Activated T-cell treated with anti-CD3 and anti-CD28 coated beads for 48 hours (primary cell): ENCODE measurements at regions not wholly inside any gene's neighbourhood (a gene's known extent, or its start where the extent isn't known, plus 50 kb on each side); places are given as distances from the start of the nearest gene placed in this dataset.
A peak's percentile ranks its signal among the peaks of the same experiment; 100 is the strongest.

Source experiments
- DNase-seq: peaks from one replicate; pipeline ENCODE4 v3.0.0-alpha.2; 2020; ENCODE audit warnings: low read depth

DNA sequence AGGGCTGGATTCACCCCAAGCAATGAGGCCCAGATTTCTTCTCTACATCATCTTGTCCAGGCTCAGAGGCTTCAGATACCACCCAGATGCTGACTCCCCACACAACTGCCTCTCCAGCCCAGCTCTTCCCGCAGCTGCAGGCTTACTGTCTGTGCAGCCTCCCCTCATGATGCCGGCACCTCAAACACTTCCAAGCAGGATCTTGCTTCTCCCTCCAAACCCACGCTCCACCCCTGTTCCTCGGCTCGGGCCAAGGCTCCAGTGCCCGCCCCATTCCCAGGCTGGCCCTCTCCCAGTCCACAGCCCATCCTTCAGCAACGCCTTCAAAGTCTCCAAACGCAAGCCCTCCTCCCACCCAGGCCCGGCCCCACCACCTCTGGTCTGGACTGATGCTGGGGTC lies 159.2 kb upstream of the LINGO1 start:
- no peak for DNase-seq

- no peak for DNase-seq
These were observed 157.8 kb upstream of the LINGO1 start for GRCh38 chr15:77790481-77790880.

- no peak for DNase-seq
These were observed 154.2 kb upstream of the LINGO1 start for GRCh38 chr15:77786956-77787355.

DNA sequence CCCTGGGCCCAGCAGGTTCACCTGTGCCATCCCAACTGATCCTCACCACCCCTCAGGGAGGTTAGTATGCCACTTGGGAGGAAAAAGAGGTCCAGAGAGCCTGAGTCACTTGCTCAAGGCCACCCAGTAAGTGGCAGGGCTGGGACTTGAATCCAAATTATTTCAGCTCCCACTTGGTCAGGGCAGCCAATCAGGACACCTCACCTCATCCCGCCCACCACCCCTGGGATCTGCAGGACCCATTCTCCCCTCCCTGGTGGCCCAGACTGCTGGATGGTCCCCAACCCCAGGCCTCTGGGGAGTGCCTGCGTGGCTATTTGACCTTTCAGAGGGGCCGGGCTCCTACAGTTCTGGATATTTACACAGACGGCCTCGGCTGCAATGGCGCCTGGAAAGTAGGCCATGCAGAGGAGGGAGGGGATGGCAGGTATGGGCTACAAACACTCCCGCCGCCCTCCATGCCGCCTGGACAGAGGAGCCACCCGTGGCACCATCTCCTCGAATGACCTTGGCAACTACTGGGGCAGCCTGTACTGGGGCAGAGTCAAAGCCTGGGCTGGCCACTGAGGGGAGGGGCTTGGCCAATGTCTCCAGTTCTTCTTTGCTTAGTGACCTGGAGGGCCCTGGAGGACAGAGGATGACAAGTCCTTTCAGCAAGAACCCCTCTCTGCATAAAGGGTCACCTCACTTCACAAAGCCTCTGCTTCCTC lies 153.6 kb upstream of the LINGO1 start:
- no peak for DNase-seq

- DNase-seq = peak; percentile 18
These were observed 151.9 kb upstream of the LINGO1 start for GRCh38 chr15:77784361-77785292.

DNA sequence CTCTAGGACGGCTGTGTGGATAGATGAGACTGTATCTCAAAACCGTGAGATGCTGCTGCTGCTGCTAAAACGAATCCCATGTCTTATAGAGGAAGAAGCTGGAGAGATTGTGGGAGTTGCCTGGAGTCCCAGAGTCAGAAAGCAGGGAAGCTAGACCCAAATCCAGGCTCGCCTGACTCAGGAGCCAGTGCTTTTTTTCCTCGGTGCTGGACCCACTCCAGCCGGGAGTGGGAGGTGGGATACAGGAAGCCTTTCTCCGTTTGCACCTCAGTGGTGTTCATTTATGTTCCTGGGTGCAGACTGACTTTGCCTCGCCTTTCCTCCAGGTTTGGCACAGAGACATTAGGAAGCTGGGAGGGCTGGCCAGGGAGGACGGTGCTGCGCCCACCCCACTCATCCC lies 150.9 kb upstream of the LINGO1 start:
- no peak for DNase-seq

- no peak for DNase-seq
These were observed 150.0 kb upstream of the LINGO1 start for GRCh38 chr15:77782691-77783090.

DNA sequence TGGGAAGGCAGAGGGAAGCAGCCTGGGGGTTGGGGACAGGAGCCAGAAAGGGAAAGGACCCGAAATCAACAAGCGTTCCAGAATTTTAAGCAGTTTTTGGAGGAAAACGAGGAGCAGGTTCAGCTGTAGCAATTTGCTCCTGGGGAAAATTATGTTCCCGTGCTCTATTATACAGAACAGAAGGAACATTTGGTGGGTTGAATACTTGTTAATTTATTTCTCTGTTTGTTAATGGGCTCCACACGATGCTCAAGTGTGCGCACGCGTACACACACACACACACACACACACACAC lies 149.2 kb upstream of the LINGO1 start:
- DNase-seq = no peak

- no peak for DNase-seq
These were observed 148.6 kb upstream of the LINGO1 start for GRCh38 chr15:77781151-77781945.

DNA sequence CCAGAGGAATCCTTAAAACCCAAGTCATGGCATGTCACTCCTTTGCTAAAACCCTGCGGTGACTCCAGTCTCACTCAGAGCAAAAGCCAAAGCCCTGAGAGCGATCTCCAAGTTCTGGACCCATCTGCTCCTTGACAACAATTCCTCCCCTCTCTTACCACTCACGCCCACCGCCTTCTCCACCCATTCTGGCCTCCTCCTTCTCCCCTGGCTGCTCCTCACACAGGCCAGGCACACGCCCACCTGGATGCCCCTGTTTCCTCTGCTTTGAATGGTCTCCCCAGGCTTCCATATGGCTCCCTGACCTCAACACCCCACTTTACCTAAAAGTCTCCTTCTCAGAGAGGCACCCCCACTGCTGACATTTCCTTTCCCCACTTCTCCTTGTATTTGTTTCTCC lies 146.1 kb upstream of the LINGO1 start:
- no peak for DNase-seq

DNA sequence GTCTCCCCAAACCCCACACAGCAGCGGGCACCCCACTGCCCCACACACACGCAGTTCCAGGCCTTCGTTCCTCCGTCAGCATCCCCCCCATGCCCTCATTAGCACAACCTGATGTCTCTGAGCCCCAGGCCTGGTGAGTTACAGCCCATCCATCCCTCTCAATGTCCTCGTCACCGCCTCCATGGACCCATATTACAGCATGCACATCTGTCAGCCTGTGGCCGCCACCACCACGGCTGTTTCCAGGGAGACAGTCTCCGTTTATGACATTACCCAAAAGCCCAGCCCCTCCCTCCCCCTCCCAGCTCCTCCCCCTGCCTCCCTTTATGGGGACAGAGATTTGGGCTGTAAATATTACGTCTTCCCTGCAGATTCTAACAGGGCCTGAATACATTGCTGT lies 143.1 kb upstream of the LINGO1 start:
- DNase-seq = no peak

- DNase-seq = no peak
These were observed 142.7 kb upstream of the LINGO1 start for GRCh38 chr15:77775373-77775772.

DNA sequence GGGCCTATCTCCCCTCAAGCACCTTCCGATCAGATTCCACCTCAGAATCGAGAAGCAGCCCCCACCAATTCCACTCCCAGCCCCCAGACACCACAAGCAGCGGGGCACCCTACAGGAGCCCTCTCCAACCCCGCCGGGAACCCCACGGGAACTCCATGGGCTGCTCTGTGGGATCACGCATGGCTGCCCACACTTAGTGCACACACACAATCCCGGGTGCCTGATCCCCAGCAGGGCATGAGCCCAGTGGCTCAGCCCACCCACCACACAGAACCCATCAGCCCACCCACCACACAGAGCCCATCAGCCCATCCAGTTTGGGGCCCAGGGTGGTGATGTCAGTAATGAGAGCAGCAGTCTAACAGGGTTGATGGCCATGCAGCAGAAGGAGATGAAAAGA lies 141.6 kb upstream of the LINGO1 start:
- DNase-seq = no peak

DNA sequence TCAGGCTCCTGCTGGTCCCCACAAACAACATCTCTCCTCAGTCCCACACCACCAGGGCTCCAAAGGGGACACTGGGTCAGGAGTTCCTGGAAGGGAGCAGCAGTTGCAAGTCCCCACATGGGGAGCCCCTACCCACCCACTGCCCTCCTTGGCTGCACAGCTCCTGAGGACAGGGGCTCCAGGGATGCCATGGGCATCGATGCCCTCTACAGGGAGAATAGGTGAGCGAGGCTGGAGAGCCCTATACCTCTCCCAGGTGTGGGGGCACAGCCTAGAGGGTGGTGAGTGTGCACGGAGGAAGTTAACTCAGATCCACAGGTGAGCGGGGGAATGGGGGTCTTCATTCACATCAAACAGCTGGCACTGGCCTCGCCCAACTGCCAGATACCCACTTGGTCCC lies 141.2 kb upstream of the LINGO1 start:
- no peak for DNase-seq

DNA sequence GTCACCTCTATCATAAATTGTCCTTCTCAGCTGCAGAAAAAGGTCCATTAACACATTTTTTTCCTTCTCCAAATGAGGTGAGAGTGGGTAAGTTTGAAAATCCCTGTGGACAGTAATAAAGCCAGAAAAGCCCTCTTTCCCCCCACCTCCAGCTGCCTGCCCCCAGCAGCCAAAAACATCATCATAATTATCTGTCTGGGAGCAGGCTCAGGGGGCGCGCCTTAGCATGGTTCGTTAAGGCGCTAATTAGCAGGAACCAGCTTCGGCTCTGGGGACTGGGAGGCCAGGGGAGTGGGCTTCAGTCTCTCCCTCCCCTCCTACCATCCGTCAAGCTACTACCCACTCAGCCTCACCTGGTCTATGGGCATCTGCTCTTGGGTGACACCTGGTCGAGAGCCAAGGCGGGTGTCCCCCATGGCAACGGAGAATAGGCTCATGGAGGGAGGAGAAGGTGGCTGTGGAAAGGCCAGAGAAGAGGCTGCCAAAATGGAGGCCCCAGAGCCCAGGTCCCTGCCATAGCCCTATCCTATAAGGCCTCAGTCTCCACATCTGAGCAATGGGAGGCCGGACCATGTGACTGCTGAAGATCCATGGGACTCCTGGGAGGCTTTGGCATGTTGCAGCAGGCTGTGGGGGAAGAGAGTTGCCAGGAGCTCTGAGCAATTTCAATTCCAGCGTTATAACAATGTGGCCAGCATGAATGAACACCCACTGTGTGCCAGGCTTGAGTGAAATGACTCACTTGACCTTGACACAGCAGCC lies 140.1 kb upstream of the LINGO1 start:
- no peak for DNase-seq

DNA sequence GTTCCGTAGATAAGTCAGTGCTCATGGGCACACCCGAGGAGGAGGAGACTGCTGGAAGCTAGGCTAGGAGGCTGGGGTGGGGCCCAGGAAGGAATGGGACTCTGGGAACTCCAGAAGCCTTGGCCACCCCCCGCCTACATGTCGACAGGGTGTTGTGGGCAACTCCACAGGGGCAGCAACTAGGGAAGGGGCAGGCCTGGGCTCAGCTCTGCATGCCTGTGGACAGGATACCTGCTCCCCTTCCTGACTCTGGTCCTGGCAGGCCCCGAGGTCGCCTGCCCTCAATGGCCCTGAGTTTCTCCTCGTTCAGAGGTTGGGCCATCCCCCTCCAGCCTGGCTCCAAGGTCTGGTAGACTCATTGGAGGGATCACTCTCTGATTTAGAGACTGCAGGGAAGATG lies 138.9 kb upstream of the LINGO1 start:
- DNase-seq = no peak

DNA sequence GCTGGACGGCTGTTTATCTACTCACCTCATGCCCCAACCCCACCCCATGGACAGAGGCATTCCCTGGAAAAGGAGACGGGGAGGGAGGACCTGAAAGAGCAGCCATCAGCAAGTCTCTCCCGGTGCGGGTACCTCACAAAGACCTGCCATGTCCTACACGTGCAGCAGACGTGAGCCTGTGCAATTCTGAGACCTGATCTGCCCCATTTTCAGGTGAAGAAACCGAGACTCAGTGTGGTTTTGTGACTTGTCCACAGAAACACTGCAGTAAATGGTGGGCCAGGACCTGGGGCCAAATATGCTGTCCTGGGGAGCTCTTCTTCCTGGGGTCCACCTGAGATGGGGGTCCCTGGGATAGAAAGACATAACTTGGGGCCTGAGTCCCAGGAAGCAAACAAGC lies 137.0 kb upstream of the LINGO1 start:
- DNase-seq = no peak

- no peak for DNase-seq
These were observed 135.9 kb upstream of the LINGO1 start for GRCh38 chr15:77768521-77769078.

DNA sequence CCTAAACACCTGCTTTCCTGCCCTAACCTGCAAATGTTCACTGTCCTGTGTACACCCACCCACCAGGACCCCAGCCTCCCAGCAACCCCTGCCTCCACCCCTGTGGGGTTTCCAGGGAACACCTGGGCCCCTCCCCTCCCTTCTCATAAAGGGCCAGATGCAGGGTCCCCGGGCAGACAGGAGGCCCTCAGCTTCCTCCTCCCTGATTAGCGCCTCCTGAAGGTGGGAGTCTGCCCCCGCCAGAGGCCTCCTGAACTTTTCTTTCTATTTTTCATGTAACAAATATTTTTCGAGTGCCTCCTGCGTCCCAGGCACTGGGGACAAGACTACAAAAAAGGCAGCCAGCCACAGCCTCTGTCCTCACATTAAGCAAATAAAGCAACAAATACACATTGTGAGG lies 135.4 kb upstream of the LINGO1 start:
- DNase-seq = no peak

DNA sequence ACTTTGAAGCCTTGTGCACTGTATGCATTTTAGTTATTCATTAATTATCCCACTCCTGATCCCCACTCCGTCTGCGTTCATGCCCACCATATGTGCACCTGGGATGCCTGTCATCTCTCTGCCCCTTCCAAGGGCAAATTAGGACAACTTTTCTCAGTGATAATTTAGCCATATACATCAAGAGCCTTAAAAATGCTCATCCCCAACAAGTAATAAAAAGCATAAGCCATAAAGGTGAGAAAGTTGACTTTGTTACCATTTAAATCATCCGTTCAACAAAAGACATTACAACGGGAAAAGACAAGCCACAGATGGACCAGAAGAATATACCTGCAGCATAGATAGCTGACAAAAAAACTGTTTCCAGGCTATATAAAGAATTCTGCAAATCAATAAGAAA lies 131.4 kb upstream of the LINGO1 start:
- no peak for DNase-seq

- no peak for DNase-seq
These were observed 130.1 kb upstream of the LINGO1 start for GRCh38 chr15:77762747-77763355.
